AG09319 (cell line): ENCODE measurements at regions not wholly inside any gene's neighbourhood (a gene's known extent, or its start where the extent isn't known, plus 50 kb on each side); places are given as distances from the start of the nearest gene placed in this dataset.
"Not testable (repeated sequence)": the region's sequence is repeated elsewhere in the genome, so short reads cannot be mapped to it uniquely, and the experiment has no call there.

ENCODE experiments used
- DNase-seq: peaks from one replicate; pipeline ENCODE4 v3.0.0-alpha.2; 2010; ENCODE audit warnings: low read depth; ENCODE audit errors: extremely low read depth
- TF ChIP-seq, protein P1 (sequence below): IDR thresholded peaks from 2 replicates; pipeline ENCODE4 v1.5.1; 2011; ENCODE audit warnings: low read depth, mild to moderate bottlenecking, inconsistent platforms, low read length, moderate library complexity

DNA sequence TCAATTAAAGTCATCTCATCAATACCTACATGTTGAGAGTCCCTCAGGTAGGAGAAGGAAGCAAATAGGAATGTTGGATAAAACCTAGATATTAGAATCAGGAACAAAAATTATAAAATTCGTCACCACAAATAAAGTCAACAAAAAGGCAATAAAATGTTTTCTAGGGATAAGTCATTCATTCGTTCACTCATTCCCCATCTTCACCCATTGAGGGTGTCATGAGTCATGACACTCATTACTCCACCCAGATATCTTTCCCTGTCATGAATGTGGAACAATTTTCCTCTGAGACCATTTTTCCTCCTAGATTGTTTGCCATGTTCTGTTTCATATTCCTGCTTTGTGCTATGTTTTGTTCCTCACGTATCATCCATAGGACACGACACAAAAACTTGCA lies 50.9 kb upstream of the OLIG3 start:
- TF ChIP-seq, protein P1, sequence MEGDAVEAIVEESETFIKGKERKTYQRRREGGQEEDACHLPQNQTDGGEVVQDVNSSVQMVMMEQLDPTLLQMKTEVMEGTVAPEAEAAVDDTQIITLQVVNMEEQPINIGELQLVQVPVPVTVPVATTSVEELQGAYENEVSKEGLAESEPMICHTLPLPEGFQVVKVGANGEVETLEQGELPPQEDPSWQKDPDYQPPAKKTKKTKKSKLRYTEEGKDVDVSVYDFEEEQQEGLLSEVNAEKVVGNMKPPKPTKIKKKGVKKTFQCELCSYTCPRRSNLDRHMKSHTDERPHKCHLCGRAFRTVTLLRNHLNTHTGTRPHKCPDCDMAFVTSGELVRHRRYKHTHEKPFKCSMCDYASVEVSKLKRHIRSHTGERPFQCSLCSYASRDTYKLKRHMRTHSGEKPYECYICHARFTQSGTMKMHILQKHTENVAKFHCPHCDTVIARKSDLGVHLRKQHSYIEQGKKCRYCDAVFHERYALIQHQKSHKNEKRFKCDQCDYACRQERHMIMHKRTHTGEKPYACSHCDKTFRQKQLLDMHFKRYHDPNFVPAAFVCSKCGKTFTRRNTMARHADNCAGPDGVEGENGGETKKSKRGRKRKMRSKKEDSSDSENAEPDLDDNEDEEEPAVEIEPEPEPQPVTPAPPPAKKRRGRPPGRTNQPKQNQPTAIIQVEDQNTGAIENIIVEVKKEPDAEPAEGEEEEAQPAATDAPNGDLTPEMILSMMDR: no peak

DNA sequence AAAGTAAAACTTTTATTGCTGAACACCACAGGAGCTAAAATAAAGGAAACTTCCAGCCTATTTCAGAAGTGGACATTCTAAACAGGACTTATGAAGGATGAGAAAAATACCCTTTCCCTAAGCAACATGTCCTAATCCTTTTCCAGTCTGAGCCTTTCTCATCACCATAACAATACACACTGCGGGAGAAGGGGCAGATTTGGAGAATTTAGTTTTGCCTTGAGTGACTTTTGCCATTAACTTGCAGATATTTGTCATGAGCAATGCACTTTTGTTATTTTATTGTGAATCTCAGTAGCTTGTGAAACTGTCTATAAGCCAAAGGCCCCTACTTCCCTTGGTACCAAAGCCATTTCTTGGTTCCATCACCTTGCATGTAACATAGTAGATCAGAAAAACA lies 53.0 kb upstream of the OLIG3 start:
- TF ChIP-seq, protein P1: no peak
- no peak for DNase-seq

More for the DNA sequence above, 50.9 kb upstream of the OLIG3 start:
- DNase-seq: no peak

DNA sequence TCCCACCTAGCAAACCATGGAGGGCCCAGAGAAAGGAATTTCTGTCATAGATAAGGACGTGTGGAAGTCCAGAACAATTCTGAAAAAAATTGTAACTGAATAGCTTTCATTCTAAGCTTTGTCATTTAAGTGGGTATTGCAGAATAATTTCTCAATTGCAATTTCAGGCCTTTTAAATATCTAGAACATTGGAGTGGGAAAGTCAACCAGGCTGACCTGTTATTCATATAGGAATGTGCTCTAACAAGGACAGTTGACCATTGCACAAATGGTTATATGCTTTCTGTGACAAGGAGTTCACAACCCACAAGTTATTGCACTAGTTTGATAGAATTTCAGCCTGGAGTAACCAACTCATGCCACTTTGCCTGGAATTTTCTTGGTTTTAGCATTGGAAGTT lies 53.4 kb upstream of the OLIG3 start:
- TF ChIP-seq, protein P1: no peak
- DNase-seq: no peak

DNA sequence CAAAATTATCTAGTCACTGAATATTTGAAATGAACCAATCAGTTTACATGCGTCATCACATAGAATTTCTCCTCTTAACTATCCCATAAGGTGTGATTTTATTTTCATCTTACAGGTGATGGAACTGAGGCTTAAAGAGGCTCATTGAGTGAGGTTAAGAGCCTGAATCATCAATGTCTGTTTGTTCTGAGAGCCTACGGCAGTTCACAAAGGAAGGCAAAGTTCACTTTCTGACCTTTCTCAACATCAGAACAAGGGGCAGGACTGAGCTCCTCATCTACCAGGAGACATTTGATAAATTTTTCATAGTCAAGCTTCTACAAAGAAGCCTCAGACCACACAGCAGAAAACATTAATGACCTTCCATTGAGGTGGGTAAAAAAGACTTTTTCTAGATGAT lies 54.9 kb upstream of the OLIG3 start:
- TF ChIP-seq, protein P1: no peak
- DNase-seq: no peak

DNA sequence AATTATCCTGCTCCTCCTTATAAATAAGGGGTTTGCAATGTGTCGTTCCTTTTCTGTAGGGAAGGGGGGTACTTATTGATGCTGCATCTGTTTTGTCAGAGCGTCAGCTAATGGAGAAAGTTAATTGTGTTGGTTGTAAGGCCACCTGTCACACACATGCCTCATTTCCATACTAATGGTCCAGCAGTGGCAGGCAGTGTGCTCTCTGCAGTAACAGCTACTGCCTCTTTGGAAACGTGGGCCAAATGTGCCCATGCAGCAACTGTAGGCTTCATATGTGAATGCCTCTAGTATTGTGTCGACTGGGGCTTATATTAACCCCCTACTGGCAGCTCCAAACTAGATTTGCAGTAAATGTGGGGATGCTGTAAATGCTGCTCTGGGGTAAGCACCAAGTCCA lies 56.3 kb upstream of the OLIG3 start:
- TF ChIP-seq, protein P1: no peak
- DNase-seq: no peak

DNA sequence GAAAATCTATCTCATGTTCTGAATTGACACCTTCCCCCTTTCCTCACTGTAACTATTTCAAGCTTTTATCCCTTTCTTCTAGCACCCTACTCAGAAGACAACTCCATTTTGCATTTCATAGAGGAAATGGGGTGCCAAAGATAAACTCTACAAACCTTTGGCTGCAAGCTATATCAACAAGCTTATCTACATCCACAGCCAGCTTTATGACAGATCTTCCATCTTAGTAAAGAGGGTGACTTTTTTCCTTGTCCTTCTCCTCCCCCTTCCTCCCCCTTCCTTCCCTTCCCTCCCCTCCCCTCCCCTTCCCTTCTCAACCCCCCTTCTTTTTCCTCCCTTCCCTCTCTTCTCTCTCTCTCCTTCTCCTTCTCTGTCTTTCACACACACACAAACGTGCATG lies 58.0 kb upstream of the OLIG3 start:
- TF ChIP-seq, protein P1: no peak
- DNase-seq: no peak

DNA sequence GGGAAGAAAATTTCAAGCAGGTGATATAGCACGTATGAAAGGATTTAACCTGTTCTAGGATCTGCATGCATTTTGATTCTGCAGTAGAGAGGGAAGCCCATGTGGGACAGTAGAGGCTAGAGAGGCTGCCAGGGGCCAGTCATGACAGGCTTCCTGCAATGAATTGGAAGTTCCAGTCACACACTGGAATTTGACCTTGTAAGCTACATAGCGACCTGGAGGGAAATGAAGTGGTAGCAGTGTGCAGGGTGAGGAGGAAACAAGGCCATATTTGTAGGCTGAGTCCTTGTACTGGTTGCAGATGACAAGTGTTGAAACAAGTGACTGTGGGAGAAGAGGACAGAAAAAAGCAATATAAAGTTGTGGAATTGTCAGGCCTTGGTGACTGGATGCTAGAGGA lies 58.6 kb upstream of the OLIG3 start:
- TF ChIP-seq, protein P1: no peak
- no peak for DNase-seq

DNA sequence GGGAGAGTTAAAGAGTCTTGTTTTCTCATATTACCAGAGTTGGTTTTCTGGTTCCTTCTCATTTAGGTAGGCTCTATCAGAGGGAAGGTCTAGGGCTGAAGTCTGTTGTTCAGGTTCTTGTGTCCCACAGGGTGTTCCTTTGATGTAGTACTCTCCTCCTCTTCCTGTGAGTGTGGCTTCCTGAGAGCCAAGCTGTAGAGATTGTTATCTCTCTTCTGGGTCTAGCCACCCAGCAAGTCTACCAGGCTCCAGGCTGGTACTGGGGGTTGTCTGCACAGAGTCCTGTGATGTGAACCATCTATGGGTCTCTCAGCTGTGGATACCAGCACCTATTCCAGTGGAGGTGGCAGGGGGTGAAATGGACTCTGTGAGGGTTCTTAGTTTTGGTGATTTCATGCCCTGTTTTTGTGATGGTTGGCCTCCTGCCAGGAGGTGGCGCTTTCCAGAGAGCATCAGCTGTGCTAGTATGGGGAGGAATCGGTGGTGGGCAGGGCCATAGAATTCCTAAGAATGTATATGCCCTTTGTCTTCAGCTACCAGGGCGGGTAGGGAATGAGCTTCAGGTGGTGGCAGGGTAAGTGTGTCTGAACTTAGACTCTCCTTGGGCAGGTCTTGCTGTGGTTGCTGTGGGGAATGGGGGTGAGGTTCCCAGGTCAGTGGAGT lies 65.5 kb upstream of the OLIG3 start:
- not testable (repeated sequence) for DNase-seq
